IPS-NIHi11 (cell line): ENCODE measurements at regions not wholly inside any gene's neighbourhood (a gene's known extent, or its start where the extent isn't known, plus 50 kb on each side); places are given as distances from the start of the nearest gene placed in this dataset.

Experiments used
- DNase-seq: peaks from one replicate; pipeline ENCODE4 v3.0.0; 2012; ENCODE audit warnings: mixed read lengths, low spot score

DNA sequence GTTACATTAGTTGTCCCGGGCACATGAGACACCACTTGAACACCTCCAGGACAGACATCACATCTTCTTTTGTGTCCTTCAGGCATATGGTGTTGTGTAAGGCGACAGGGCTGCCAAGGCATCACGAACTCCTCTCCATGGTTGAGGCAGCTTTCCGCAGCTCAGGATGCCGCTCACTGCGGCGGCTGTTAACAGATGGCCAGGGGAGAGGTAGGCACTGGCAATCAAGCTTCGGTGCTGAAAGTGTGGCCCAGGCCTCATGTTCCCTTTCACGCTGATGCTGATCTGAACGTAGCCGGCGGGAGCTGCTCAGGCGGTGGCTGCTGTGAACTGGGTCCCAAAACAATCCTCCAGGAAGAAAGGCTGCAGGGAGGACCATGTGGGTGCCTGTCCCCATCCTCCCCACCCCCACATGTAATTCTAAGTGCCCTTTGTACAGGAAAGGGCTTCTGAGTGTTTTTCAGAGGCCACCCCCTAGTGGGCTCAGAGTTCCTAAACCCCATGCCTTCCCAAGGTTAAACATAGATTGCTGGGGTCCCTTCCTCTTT lies 287.1 kb upstream of the AJAP1 start:
- DNase-seq: no peak

DNA sequence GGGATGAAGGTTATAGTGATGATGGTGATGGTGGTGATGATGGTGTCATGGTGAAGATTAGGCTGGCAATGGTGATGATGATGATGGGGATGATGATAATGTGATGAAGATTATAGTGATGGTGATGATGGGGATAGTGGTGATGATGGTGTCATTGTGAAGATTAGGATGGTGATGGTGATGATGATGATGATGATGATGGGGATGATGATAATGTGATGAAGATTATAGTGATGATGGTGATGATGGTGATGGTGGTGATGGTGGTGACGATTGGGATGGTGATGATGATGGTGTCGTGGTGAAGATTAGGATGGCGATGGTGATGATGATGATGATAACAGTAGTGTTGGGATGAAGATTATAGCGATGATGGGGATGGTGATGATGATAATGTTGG lies 285.1 kb upstream of the AJAP1 start:
- no peak for DNase-seq

DNA sequence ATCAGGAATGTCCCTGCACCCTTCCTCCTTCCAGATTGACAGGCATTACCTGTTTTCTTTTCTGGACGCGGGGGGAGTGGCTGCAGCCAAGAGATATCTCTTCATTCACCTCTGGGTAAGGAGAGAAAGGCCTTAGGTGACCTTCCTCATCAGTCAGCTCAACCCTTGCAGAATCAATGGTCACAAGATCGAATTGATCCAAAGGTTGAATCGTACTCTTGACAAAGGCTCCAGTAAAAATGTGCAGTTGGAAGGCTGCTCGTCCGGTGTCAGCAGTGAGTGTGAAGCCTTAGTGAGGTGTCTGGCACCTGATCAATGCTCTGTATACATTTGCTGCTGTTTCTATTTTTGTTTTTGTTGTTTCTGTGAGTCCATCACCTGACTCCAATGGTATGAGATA lies 282.6 kb upstream of the AJAP1 start:
- no peak for DNase-seq

DNA sequence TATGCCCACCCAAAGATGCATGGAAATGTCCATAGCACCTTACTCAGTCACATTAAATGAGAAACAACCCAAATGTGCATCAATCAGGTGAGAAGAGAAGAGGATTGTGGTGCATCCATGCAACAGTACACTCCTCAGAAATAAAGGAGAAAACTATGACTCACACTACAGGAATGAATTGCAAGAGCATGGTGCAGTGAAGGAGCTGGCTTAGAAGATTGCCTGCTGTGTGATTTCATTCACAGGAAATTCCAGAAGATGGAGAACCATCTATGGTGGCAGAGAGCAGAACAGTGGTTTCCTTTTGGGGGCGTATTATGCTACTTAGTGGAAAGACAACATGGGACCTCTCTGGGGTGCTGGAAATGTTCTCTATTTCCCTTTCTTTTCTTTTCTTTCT lies 278.6 kb upstream of the AJAP1 start:
- no peak for DNase-seq

DNA sequence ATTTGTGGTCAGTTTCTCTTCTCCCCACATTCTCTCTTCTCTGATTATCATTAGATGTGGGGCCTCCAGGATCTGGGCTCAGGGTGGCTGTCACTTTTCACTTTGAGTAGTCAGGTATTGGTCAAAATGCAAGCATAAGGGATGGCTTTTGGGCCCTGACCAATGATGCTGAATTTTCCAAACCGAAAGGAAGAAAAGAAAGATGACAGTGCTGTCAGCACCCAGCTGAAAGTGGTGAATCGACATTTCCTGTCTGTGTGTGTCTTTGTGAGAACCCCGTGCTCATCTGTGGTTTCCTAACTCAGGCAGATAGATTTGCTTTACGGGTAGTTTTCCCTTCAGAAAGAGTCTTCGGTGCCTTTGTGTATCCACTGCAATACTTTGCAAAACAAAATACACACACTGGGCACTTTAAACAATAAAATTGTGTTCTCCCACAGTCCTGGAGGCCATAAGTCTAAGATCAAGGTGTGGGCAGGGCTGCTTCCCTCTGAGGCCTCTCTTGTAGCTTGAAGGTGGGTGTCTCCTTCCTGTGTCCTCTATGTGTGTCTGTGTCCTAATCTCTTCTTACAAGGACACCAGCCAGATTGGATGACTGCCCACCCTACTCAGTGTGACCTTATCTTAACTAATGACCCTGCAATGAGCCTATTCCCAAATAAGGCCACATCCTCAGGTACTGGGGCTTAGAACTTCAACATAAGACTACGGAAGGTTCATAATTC lies 274.8 kb upstream of the AJAP1 start:
- DNase-seq: no peak

DNA sequence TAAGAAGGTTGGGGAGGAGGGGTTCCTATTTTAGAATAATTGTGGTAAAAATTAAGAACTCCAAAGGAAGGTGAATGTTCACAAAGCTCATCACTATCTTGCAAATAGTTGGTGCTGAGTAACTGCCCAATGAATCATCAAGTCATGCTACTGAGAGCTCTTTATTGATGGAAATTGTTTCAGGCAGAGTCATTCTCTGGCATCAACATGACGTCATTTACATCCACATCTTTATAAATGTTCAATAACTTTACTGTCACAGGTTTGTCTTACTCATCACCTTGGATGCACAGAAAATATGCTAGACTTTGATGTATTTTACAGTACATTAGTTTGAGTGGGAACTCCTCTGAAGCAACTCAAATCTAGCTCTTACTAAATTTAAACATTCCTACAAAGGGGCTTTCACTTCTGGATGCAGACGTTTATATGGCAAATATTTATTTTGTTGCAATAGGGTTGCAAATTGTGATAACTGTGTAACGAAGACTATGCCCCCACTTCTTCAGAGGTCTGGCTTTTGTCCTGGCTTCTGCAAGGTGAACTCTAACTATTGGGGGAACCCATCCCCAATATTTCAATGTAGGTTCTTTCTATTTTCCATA lies 273.7 kb upstream of the AJAP1 start:
- no peak for DNase-seq

DNA sequence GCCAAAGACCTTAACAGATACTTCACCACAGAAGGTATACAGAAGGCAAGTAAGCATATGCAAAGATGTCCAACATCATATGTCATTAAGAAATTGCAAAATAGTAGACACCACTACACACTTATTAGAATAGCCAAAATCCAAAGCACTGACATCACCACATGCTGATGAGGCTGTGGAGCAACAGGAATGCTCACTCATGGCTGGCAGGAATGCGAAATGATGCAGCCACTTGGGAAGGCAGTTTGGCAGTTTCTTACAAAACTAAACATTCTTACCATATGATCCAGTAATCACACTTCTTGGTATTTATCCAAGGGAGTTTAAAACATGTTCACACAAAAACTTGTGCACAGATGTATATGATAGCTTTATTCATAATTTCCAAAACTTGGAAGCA lies 261.2 kb upstream of the AJAP1 start:
- no peak for DNase-seq

DNA sequence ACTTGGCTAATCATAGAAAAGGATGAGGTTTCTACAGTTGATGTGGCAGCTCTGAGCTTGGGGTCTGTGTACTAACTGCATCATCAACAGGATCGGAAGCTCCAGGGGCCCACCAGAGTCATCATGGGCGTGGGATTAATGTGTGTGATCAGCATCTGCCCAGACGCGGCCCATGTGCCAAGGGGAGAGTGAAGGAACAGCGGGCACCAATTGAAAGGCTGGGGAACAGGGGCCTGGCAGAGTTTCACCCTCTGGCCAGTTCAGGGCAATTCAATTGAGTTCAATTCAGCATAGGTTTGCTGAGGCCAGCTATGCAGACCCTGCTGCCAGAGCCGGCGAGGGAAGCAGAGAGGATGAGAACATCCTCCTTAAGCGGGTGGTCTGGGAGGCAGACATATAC lies 260.0 kb upstream of the AJAP1 start:
- no peak for DNase-seq

DNA sequence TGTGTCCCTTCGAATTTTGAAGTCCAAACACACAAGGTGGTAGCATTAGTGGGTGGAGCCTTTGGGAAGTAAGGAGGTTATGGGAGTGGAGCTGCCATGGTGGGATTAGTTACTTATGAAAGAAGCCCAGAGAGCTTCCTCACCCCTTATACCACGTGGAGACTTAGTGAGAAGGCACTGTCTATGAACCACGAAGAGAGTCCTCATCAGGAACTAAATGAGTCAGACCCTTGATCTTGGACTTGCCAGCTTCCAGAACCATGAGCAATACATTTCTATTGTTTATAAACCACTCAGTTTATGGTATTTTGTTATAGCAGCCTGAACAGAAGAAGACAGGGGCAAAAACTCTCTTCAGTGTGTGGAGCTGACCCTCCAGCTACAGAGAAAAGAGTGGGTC lies 259.3 kb upstream of the AJAP1 start:
- DNase-seq: no peak

DNA sequence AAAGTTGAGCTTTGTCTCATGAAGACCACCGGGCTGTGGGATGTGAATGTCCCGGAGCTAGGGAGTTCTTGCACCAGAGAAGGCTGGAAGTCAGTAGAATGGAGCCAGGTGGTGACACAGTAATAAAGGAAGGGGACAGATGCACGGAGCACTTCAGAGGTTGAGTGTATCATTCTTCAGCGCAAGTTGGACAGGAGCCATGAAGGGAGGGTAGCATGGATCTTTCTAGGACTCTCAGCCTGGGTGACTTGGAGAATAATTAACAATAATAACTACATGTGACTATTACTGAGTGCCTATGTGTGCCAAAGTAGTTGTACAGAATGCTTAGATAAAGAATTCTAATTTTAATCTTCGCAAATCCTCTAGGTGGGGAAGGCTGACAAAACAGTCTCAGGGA lies 258.7 kb upstream of the AJAP1 start:
- DNase-seq: no peak

DNA sequence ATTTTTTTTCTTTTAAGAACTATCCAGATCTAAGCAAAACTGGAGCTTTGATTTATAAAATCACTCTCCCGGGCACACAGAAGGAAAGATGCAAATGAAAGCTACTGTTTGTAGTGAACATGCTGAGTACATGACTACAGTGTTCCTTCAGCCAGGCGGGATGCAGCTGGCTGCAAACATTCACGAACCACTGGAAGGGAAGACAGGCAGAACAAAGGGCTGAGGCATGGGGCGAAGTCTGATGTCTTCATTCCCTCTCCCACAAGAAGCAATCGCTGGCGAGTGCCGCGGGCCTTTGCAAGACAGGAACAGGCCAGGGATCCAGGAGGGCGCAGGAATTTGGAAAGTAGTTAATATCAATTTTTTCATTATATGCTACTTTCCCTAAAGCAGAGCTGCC lies 257.9 kb upstream of the AJAP1 start:
- no peak for DNase-seq

DNA sequence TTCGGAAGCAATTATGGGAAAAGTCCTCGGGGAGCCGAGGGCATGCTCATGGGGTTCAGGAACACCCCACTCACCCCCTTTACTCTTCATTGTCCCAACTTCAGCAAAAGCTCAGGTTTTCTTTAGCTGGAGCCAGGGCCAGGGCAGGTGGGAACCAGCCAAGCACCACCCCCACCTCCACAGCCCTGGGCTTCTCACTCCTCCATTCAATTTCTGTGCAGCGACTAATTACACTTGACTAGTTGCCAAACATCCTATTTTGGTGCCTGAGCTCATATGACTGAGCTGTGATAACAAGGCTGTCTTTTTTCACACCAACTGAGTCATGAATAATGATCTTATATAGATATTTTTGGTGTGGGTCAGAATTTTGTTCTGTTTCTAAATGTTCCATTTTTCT lies 257.2 kb upstream of the AJAP1 start:
- DNase-seq: no peak

DNA sequence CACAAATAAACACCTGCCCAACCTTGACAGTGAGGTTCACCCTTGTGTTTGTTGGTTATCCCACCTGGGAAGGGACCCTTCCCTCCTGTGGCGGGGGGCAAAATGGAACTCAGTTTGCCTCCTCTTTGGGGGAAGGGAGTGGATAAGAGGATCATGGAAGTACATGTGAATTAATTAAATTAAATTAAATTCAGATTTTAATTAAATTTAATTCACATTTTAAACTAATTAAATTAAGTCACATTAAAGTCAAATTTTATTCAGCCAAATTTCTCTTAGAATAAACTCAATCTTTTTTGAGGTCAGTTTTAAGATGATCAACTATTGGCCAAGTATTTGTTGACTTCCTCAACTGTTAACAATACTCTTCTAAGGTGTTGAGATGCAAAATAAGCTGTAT lies 252.4 kb upstream of the AJAP1 start:
- no peak for DNase-seq

DNA sequence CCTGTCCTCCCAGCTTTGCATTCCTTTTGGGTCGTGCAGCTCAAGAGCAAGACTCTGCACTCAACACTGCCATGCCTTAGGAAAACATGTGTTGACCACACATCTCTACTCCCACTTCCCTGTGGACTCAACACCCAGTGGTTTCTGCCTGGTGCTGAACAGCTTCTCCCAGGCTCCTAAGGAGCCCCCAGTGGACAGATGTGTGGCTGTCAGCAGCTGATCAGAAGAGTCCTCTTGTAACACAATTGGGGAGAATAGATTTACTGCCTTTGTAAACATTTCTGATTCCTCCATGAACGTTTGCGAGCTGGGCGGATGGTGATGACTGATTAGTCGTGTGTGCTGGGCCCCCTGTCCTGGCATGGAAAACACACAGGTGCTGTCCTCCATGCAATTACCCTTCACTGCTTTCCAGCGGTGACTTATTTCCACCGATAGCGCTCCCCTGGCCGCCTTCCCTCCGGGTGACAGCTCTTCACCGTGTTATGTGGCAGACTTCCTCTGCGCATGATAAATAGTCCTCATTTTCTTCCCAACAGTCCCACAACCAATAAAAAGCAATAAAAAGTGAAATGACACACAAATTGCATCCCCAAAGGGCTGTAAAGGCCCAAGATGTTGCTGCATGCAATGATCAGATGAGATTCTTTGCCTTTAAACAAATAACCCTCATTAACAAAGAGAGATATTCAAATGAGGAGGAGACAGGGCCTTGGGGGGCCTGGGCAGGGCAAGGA lies 249.4 kb upstream of the AJAP1 start:
- DNase-seq: no peak

DNA sequence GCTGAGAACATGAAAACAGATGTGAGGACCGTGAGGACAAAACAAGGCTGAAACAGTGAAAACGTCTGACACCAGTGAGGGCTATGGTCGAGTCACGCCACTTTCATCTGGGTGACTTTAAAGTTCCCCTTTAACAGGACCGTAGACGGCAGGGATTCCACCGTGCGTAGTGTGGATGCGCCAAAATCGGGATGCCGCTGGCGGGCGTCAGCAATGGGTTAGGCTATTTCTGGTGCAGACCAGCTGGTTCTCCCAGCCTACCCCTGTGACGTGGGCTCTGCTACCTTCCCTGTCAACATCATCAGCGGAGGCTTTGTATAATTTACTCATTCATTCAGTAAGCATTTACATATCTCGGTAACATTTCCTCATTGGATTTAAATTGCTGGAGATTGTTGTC lies 246.6 kb upstream of the AJAP1 start:
- no peak for DNase-seq

DNA sequence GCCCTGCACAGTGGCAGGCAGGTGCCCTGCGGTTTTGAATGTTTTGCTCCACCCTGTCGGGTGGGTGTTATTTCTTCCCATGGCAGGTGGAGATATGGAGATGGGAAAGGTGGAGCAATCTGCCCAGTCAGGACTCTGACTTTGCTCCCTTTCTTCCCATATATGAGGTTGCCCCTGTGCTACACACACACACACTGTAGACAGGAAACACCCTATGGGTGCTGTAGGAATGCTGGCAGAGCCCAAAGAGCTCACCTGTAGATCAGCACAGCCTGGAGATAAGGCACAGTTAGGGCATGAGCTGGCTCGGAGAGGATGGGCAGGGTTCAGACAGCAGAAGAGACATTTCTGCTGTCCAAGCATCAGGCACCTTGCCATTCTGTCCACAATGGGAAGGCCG lies 246.0 kb upstream of the AJAP1 start:
- no peak for DNase-seq

DNA sequence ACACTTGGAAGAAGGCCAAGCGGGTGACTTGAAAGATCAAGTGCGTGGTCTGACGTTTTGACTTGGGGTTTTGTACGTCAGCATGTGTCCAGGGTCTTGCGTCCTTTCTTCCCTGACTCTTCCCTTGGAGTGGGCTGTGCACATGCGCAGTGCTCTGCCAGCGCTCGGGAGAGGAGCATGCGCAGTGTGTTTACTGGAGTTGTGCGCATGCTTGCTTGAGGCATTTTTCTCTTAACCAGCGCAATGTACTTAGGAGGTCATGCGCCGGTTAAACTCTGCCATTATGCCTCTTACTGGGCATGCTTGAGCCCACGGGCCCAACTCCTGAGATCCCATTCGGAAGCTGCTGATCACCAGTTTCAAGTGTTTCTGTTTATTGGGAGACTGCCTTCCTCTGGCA lies 242.5 kb upstream of the AJAP1 start:
- DNase-seq: no peak

DNA sequence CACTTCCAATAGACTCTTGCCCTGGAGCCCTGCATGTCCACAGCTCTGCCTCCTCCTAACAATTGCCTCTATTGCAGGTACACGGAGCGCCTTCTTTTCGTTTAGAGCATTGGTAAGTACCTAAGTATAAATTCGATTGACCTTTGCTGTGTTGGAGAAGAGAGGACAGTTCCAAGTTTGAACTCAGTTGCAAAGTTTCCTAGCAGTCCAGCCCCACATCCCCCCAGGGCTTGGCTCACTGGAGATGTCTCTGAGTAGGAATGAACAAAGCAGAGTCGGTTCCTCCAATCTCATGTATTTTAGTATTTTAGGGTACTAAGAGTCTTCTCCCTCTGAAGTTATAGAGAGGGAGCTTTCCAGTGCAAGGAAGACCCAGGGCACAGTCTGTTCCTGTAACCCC lies 238.9 kb upstream of the AJAP1 start:
- no peak for DNase-seq

DNA sequence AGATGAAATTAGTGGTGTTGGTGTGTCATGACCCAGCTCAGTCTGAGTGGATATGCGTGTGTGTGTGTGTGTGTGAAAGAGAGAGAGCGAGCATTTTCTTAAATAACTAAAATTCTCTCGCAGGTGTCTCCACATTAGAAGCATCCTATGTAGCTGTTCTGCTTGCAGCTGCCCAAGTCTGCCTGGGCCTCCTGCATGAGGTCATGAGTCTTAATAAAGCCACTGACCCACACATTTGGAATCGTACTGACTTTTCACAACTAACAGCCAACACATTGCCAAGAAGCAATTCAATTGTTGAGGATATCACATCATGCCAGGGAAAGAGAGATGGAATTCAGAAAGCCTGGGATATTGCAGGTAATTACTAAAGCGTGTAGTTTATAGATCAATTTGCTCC lies 238.2 kb upstream of the AJAP1 start:
- no peak for DNase-seq

DNA sequence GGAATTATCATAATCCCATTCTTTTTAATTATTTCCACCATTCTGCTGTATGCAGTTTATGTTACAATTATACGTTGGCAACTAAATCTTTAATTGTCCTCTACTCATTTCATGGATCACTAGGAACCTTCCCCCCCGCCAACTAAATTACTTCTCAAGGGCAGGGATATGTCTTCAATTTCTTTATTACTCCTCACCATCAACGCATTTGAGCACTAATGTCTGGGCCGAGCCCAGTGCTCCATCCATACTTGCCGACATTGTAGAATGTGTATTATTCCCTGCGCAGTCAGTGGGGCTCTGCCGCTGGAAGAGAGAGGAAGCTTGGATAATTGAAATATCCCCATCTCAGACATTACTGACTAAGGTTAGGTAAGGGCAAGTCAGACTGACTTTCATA lies 236.4 kb upstream of the AJAP1 start:
- DNase-seq: no peak

DNA sequence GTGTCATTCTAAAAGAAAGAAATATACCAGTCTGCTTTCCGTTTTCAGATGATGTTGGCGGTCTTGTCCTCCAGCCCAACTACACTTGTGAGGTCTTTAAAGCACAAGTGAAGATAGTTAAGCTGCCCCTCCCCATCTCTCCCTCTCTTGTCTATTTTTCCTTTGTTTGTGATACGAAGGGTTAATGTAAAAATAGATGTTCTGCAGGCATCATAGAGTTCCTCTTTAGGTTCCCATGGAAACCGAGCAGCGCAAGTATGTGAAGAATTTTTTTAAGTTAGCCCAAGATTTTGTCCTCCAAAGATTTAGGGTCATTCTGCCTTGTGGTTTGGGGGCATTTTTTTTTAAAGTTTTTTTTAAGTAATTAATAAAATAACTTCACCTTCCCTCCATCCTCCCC lies 232.4 kb upstream of the AJAP1 start:
- no peak for DNase-seq

DNA sequence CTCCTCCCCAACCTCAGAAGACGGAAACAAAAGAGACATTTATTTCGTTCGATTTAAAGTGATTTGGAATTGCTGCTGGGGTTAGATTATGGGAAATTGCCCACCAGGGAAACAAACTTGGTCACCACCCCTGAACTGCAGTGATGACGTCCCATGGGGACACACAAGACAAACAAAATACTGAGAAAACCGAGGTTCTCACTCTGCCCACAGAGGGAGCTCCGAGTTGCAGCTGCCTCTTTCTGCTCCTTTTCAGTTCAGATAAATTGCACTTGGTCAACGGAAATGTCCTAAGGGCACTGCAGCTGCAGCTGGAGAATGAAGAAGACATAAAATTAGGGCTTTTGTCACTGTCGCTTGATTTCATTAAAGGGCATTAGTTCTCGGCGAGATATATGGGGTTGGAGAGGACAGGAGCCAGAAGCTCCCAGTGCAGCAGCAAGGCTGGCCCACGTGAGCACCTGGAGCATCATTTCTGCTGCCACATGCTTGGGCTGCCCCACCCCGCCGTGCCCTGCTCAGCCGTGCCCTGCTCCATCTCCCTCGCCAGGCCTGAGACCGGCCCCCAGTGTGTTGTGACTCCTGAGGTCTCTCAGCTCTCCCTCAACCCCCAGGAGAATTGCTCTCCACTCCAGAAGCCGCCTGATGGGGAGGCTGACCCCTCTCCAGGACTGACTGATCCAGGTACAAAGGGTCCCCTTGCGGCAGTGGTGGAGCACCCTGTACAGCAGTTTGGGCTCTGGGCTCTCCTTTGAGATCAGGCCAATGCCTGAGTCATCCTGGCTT lies 231.7 kb upstream of the AJAP1 start:
- no peak for DNase-seq

DNA sequence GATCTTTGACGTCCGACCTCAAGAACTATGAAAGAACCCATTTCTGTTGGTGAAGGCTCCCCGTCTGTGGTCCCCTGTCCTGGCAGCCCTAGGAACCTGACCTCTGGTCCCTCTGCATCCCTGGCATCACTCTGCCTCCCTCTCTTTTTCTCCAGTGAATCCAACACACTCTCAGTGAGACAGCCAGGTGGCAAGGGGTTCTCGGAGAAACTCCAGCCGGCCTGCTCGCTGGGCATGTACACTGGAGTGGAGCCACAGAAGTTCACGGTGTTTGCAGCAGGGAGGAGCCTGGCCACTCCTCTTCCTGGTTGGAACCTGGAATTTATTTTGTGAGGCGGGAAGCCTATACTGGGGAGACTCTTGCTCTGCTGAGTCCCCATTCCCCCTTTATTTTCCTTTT lies 230.2 kb upstream of the AJAP1 start:
- DNase-seq: no peak
